Trophoblast cell (in vitro differentiated cells and primary cell): ENCODE measurements at regions not wholly inside any gene's neighbourhood (a gene's known extent, or its start where the extent isn't known, plus 50 kb on each side); places are given as distances from the start of the nearest gene placed in this dataset.

Source experiments
- DNase-seq, 2 donors: peaks; one replicate each; pipeline ENCODE4 v3.0.0-alpha.2; 2016
- H2AFZ ChIP-seq: 2 replicates; pipeline ENCODE4 v1.6.1; 2013; ENCODE audit warnings: low read length, moderate library complexity, mild to moderate bottlenecking; ENCODE audit not compliant: insufficient read depth, poor library complexity
- H2AK5ac ChIP-seq: 2 replicates; pipeline ENCODE4 v1.6.1; 2013; ENCODE audit warnings: mild to moderate bottlenecking, low read length
- H2BK120ac ChIP-seq: 2 replicates; pipeline ENCODE4 v1.6.1; 2013; ENCODE audit warnings: low read length, mild to moderate bottlenecking, moderate library complexity; ENCODE audit not compliant: insufficient read depth, poor library complexity
- H2BK12ac ChIP-seq: 2 replicates; pipeline ENCODE4 v1.6.1; 2013; ENCODE audit warnings: mild to moderate bottlenecking, low read length, moderate library complexity
- H2BK5ac ChIP-seq: 2 replicates; pipeline ENCODE4 v1.6.1; 2013; ENCODE audit warnings: low read length, low read depth, moderate library complexity, mild to moderate bottlenecking; ENCODE audit not compliant: poor library complexity
- H3K14ac ChIP-seq: 2 replicates; pipeline ENCODE4 v1.6.1; 2013; ENCODE audit warnings: mild to moderate bottlenecking, low read length
- H3K18ac ChIP-seq: 2 replicates; pipeline ENCODE4 v1.6.1; 2013; ENCODE audit warnings: mild to moderate bottlenecking, low read length
- H3K23ac ChIP-seq: 2 replicates; pipeline ENCODE4 v1.6.1; 2013; ENCODE audit warnings: low read length
- H3K27ac ChIP-seq: 2 replicates; pipeline ENCODE4 v1.5.1; 2013; ENCODE audit warnings: low read depth, mild to moderate bottlenecking, inconsistent platforms, low read length, moderate library complexity
- H3K27me3 ChIP-seq: 2 replicates; pipeline ENCODE4 v1.6.1; 2013; ENCODE audit warnings: inconsistent platforms, mild to moderate bottlenecking, low read length, moderate library complexity; ENCODE audit not compliant: insufficient read depth
- H3K36me3 ChIP-seq, 2 experiments: 1 replicate in 1 of 2; 2 replicates in 1 of 2; pipeline ENCODE4 v1.6.1; 2013; ENCODE audit warnings: low read length in 2 of 2, mild to moderate bottlenecking in 2 of 2, moderate library complexity in 1 of 2; ENCODE audit not compliant: insufficient read depth in 2 of 2, control insufficient read depth in 1 of 2
- H3K4ac ChIP-seq: 2 replicates; pipeline ENCODE4 v1.6.1; 2013; ENCODE audit warnings: low read depth, mild to moderate bottlenecking, low read length, moderate library complexity
- H3K4me1 ChIP-seq, 2 experiments: 1 replicate in 1 of 2; 2 replicates in 1 of 2; pipeline ENCODE4 v1.6.1; 2013; ENCODE audit warnings: low read length in 2 of 2, mild to moderate bottlenecking in 2 of 2, moderate library complexity in 1 of 2; ENCODE audit not compliant: insufficient read depth in 2 of 2, control insufficient read depth in 1 of 2
- H3K4me2 ChIP-seq: 2 replicates; pipeline ENCODE4 v1.6.1; 2013; ENCODE audit warnings: inconsistent platforms, mild to moderate bottlenecking, low read length, moderate library complexity
- H3K4me3 ChIP-seq: 2 replicates; pipeline ENCODE4 v1.5.1; 2013; ENCODE audit warnings: mild to moderate bottlenecking, low read depth, low read length, inconsistent platforms
- H3K79me1 ChIP-seq: one replicate; pipeline ENCODE4 v1.6.1; 2013; ENCODE audit warnings: low read length
- H3K79me2 ChIP-seq: 2 replicates; pipeline ENCODE4 v1.6.1; 2013; ENCODE audit warnings: low read length, mild to moderate bottlenecking; ENCODE audit not compliant: control insufficient read depth, insufficient read depth, poor library complexity
- H3K9ac ChIP-seq: 2 replicates; pipeline ENCODE4 v1.6.1; 2013; ENCODE audit warnings: mild to moderate bottlenecking, low read length
- H3K9me3 ChIP-seq: 2 replicates; pipeline ENCODE4 v1.6.1; 2013; ENCODE audit warnings: low read depth, mild to moderate bottlenecking, control low read depth, inconsistent platforms, low read length; ENCODE audit not compliant: insufficient read depth
- H4K12ac ChIP-seq: 2 replicates; pipeline ENCODE4 v1.6.1; 2013; ENCODE audit warnings: low read depth, mild to moderate bottlenecking, low read length, moderate library complexity
- H4K8ac ChIP-seq: 2 replicates; pipeline ENCODE4 v1.6.1; 2013; ENCODE audit warnings: low read depth, mild to moderate bottlenecking, low read length, moderate library complexity
- H4K91ac ChIP-seq: one replicate; pipeline ENCODE4 v1.6.1; 2013; ENCODE audit warnings: low read depth, mild to moderate bottlenecking, low read length, moderate library complexity
- WGBS: extraction: QIAGEN DNeasy Blood & Tissue Kit; methylation state at CpG from one replicate; pipeline ENCODE4 v1.1.7; 2013; ENCODE audit warnings: missing lambda C conversion rate; ENCODE audit not compliant: insufficient read length, insufficient coverage; ENCODE audit errors: extremely low coverage; 5-methylcytosine and 5-hydroxymethylcytosine counted together

GRCh38 chr4:54513204-54513603 lies 144.6 kb upstream of the KIT start:
- Histone ChIP-seq H2BK12ac (no peak overlapping the region), H2AK5ac (no peak overlapping the region), H3K36me3 (no peaks in the 10 kb centered on the region), H3K27ac (no peak overlapping the region), H3K9ac (no peak overlapping the region), H3K14ac (no peak overlapping the region), H3K79me1 (no peaks in the 10 kb centered on the region), H3K4me3 (no peak overlapping the region), H3K18ac (no peak overlapping the region), H3K27me3 (no peaks in the 10 kb centered on the region), H3K23ac (no peak overlapping the region), H4K12ac (no peak overlapping the region), H2AFZ (no peak overlapping the region), H3K9me3 (no peaks in the 10 kb centered on the region), H2BK120ac (no peak overlapping the region), H2BK5ac (no peak overlapping the region), H3K4ac (no peak overlapping the region), H4K91ac (no peak overlapping the region), H3K4me2 (no peak overlapping the region), H3K4me1 (peaks cover 4 to 7% of the 10 kb centered on the region in 2 experiments), H3K79me2 (no peaks in the 10 kb centered on the region), H4K8ac (no peak overlapping the region)
- DNase-seq, result peak; percentile 77 to 79
- WGBS, result no CpG with 5 or more reads among the region's 6 CpGs

- H3K4ac ChIP-seq, result no peak overlapping the region
- no peaks in the 10 kb centered on the region for H3K27me3 ChIP-seq
- H3K4me2 ChIP-seq, result no peak overlapping the region
- H3K36me3 ChIP-seq, result no peaks in the 10 kb centered on the region
- H3K9me3 ChIP-seq, result no peaks in the 10 kb centered on the region
- H3K27ac ChIP-seq, result no peak overlapping the region
- H3K18ac ChIP-seq, result no peak overlapping the region
- no peak overlapping the region for H4K12ac ChIP-seq
- no peak for DNase-seq
- no peak overlapping the region for H4K8ac ChIP-seq
- no peak overlapping the region for H2BK120ac ChIP-seq
- H2AK5ac ChIP-seq, result no peak overlapping the region
- no peak overlapping the region for H3K9ac ChIP-seq
- no peak overlapping the region for H3K23ac ChIP-seq
- no peak overlapping the region for H3K14ac ChIP-seq
- no peak overlapping the region for H3K4me3 ChIP-seq
- H3K79me1 ChIP-seq, result no peaks in the 10 kb centered on the region
- H3K79me2 ChIP-seq, result no peaks in the 10 kb centered on the region
- H2BK12ac ChIP-seq, result no peak overlapping the region
- no peak overlapping the region for H4K91ac ChIP-seq
- no peak overlapping the region for H2AFZ ChIP-seq
- H2BK5ac ChIP-seq, result no peak overlapping the region
- peaks cover 4 to 7% of the 10 kb centered on the region in 2 experiments for H3K4me1 ChIP-seq
Measured at GRCh38 chr4:54513741-54514140, 144.0 kb upstream of the KIT start.

- H3K23ac ChIP-seq, result no peak overlapping the region
- WGBS, result no CpG with 5 or more reads among the region's 4 CpGs
- no peak overlapping the region for H2BK120ac ChIP-seq
- H2AFZ ChIP-seq, result no peak overlapping the region
- H3K4me2 ChIP-seq, result no peak overlapping the region
- H3K18ac ChIP-seq, result no peak overlapping the region
- no peak overlapping the region for H3K4ac ChIP-seq
- H3K79me2 ChIP-seq, result no peaks in the 10 kb centered on the region
- H3K14ac ChIP-seq, result no peak overlapping the region
- no peak overlapping the region for H4K91ac ChIP-seq
- no peak overlapping the region for H3K27ac ChIP-seq
- no peak overlapping the region for H3K4me3 ChIP-seq
- no peak overlapping the region for H4K12ac ChIP-seq
- H3K9me3 ChIP-seq, result no peaks in the 10 kb centered on the region
- H4K8ac ChIP-seq, result no peak overlapping the region
- no peak overlapping the region for H2BK5ac ChIP-seq
- peaks cover 4 to 7% of the 10 kb centered on the region in 2 experiments for H3K4me1 ChIP-seq
- H3K36me3 ChIP-seq, result no peaks in the 10 kb centered on the region
- no peak for DNase-seq
- H3K9ac ChIP-seq, result no peak overlapping the region
- H2AK5ac ChIP-seq, result no peak overlapping the region
- H3K79me1 ChIP-seq, result no peaks in the 10 kb centered on the region
- no peak overlapping the region for H2BK12ac ChIP-seq
- H3K27me3 ChIP-seq, result no peaks in the 10 kb centered on the region
Measured at GRCh38 chr4:54516556-54517215, 141.1 kb upstream of the KIT start.

- no peak overlapping the region for H3K27ac ChIP-seq
- no peak overlapping the region for H2AFZ ChIP-seq
- no peak for DNase-seq
- H3K18ac ChIP-seq, result no peak overlapping the region
- H2BK12ac ChIP-seq, result no peak overlapping the region
- H3K4ac ChIP-seq, result no peak overlapping the region
- WGBS, result no CpG with 5 or more reads among the region's 3 CpGs
- no peaks in the 10 kb centered on the region for H3K79me2 ChIP-seq
- H4K91ac ChIP-seq, result no peak overlapping the region
- no peak overlapping the region for H3K4me2 ChIP-seq
- no peak overlapping the region for H4K8ac ChIP-seq
- no peaks in the 10 kb centered on the region for H3K79me1 ChIP-seq
- no peak overlapping the region for H4K12ac ChIP-seq
- no peak overlapping the region for H2BK120ac ChIP-seq
- no peak overlapping the region for H3K23ac ChIP-seq
- H3K9ac ChIP-seq, result no peak overlapping the region
- H3K9me3 ChIP-seq, result no peaks in the 10 kb centered on the region
- H3K4me3 ChIP-seq, result no peak overlapping the region
- no peak overlapping the region for H2AK5ac ChIP-seq
- H3K36me3 ChIP-seq, result no peaks in the 10 kb centered on the region
- H2BK5ac ChIP-seq, result no peak overlapping the region
- no peak overlapping the region for H3K14ac ChIP-seq
- H3K4me1 ChIP-seq, result peaks cover 4 to 7% of the 10 kb centered on the region in 2 experiments
- H3K27me3 ChIP-seq, result no peaks in the 10 kb centered on the region
Measured at GRCh38 chr4:54517781-54518444, 139.8 kb upstream of the KIT start.
